H1 (cell line): ENCODE measurements at regions not wholly inside any gene's neighbourhood (a gene's known extent, or its start where the extent isn't known, plus 50 kb on each side); places are given as distances from the start of the nearest gene placed in this dataset.

Source experiments
- CTCF ChIA-PET: fragments of 300-600 bp; sonication (Branson Sonifier 250); formaldehyde crosslinking; loops from one replicate; lab custom pipeline; 2021; ENCODE audit not compliant: partially characterized antibody; lab: Charles Lee
- POLR2A ChIA-PET: fragments of 300-600 bp; sonication (Branson Sonifier 250); formaldehyde crosslinking; loops from one replicate; lab custom pipeline; 2021; ENCODE audit warnings: inconsistent platforms; ENCODE audit not compliant: partially characterized antibody; lab: Charles Lee
- DNase-seq, 2 experiments: peaks; one replicate each; pipeline versions ENCODE4 v3.0.0 to v3.0.0-alpha.2; 2010 to 2022; ENCODE audit warnings: low spot score in 2 of 2, low read depth in 1 of 2, mixed read lengths in 1 of 2
- FAIRE-seq: peaks from 2 replicates; lab custom pipeline; 2011; peaks lifted over from hg19 to GRCh38; lab: Jason Lieb, UNC
- H2AFZ ChIP-seq: 2 replicates; pipeline ENCODE4 v1.8.1; 2012; ENCODE audit warnings: low read length, inconsistent platforms
- H2AK5ac ChIP-seq: 2 replicates; pipeline ENCODE4 v1.6.1; 2013; ENCODE audit warnings: low read depth, low read length
- H2BK120ac ChIP-seq: replicated peaks from 2 replicates; pipeline ENCODE3; 2013; ENCODE audit warnings: low read depth, low read length, inconsistent platforms
- H2BK12ac ChIP-seq: 2 replicates; pipeline ENCODE4 v1.6.1; 2013; ENCODE audit warnings: low read depth, low read length
- H2BK15ac ChIP-seq: 2 replicates; pipeline ENCODE4 v1.6.1; 2013; ENCODE audit warnings: low read length
- H2BK20ac ChIP-seq: 2 replicates; pipeline ENCODE4 v1.6.1; 2013; ENCODE audit warnings: low read length
- H2BK5ac ChIP-seq: 2 replicates; pipeline ENCODE4 v1.6.1; 2013; ENCODE audit warnings: low read depth, low read length
- H3K14ac ChIP-seq: 2 replicates; pipeline ENCODE4 v1.6.1; 2013; ENCODE audit warnings: inconsistent platforms; ENCODE audit not compliant: insufficient read length
- H3K18ac ChIP-seq: 2 replicates; pipeline ENCODE4 v1.6.1; 2013; ENCODE audit warnings: low read length; ENCODE audit errors: extremely low read depth
- H3K23ac ChIP-seq: 2 replicates; pipeline ENCODE4 v1.6.1; 2013; ENCODE audit warnings: inconsistent platforms; ENCODE audit not compliant: insufficient read length
- H3K23me2 ChIP-seq: 2 replicates; pipeline ENCODE4 v1.6.1; 2013; ENCODE audit warnings: low read depth, low read length
- H3K27ac ChIP-seq: 2 replicates; pipeline ENCODE4 v1.6.1; 2011; ENCODE audit warnings: low read depth, low read length, inconsistent platforms
- H3K27me3 ChIP-seq, 4 experiments: replicated peaks in 1 of 4; 1 replicate in 1 of 4; 2 replicates in 3 of 4; pipeline versions ENCODE4 v1.6.1 to v1.8.1; 2011 to 2013; ENCODE audit warnings: low read length in 3 of 4, mild to moderate bottlenecking in 3 of 4, inconsistent platforms in 2 of 4, mixed read lengths in 2 of 4, moderate library complexity in 1 of 4; ENCODE audit not compliant: control insufficient read depth in 3 of 4, insufficient read depth in 3 of 4; ENCODE audit errors: extremely low read depth in 1 of 4
- H3K36me3 ChIP-seq, 4 experiments: 2 replicates each; pipeline versions ENCODE4 v1.6.1 to v1.8.1; 2011 to 2013; ENCODE audit warnings: mild to moderate bottlenecking in 4 of 4, low read length in 3 of 4, moderate library complexity in 2 of 4, control low read depth in 1 of 4, inconsistent platforms in 1 of 4; ENCODE audit not compliant: insufficient read depth in 4 of 4, control insufficient read depth in 2 of 4
- H3K4ac ChIP-seq: replicated peaks from 2 replicates; pipeline ENCODE3; 2013; ENCODE audit warnings: low read length, low read depth, mixed read lengths, inconsistent platforms; ENCODE audit not compliant: insufficient read length
- H3K4me1 ChIP-seq, 4 experiments: replicated peaks in 1 of 4; 1 replicate in 1 of 4; 2 replicates in 3 of 4; pipeline versions ENCODE4 v1.6.1 to v1.8.1; 2011 to 2013; ENCODE audit warnings: low read length in 3 of 4, inconsistent platforms in 2 of 4, mixed read lengths in 1 of 4; ENCODE audit not compliant: insufficient read depth in 4 of 4, control insufficient read depth in 3 of 4
- H3K4me2 ChIP-seq, 2 experiments: 2 replicates each; pipeline versions ENCODE4 v1.6.1 to v1.8.1; 2011 to 2013; ENCODE audit warnings: low read depth in 2 of 2, low read length in 2 of 2, control low read depth in 1 of 2, inconsistent platforms in 1 of 2, mild to moderate bottlenecking in 1 of 2; ENCODE audit not compliant: insufficient read depth in 1 of 2
- H3K4me3 ChIP-seq, 4 experiments: fragments of 200-600, 300-600 bp in 1 of 4; sonication (generic), shearing (Covaris generic), sonication (Bioruptor Twin) in 1 of 4; 2 replicates each; pipeline versions ENCODE4 v1.5.1 to v1.8.1; 2011 to 2016; ENCODE audit warnings: low read length in 4 of 4, low read depth in 3 of 4, control low read depth in 2 of 4, inconsistent platforms in 2 of 4, mild to moderate bottlenecking in 2 of 4, mixed read lengths in 1 of 4, moderate library complexity in 1 of 4; ENCODE audit not compliant: insufficient read depth in 2 of 4; ENCODE audit errors: extremely low read depth in 1 of 4
- H3K56ac ChIP-seq: replicated peaks from 2 replicates; pipeline ENCODE3; 2013; ENCODE audit warnings: low read depth, mild to moderate bottlenecking, mixed read lengths, low read length, inconsistent platforms; ENCODE audit not compliant: insufficient read length
- H3K79me1 ChIP-seq: 2 replicates; pipeline ENCODE4 v1.6.1; 2013; ENCODE audit warnings: low read depth, low read length, control low read depth
- H3K79me2 ChIP-seq, 2 experiments: 2 replicates each; pipeline versions ENCODE4 v1.6.1 to v1.8.1; 2012 to 2013; ENCODE audit warnings: low read length in 2 of 2, mild to moderate bottlenecking in 2 of 2, inconsistent platforms in 1 of 2; ENCODE audit not compliant: insufficient read depth in 2 of 2, control insufficient read depth in 1 of 2
- H3K9ac ChIP-seq, 4 experiments: replicated peaks in 1 of 4; 1 replicate in 1 of 4; 2 replicates in 3 of 4; pipeline versions ENCODE4 v1.6.1 to v1.8.1; 2011 to 2013; ENCODE audit warnings: low read depth in 3 of 4, low read length in 3 of 4, control low read depth in 2 of 4, mild to moderate bottlenecking in 2 of 4, moderate library complexity in 2 of 4, inconsistent platforms in 1 of 4; ENCODE audit errors: extremely low read depth in 1 of 4
- H3K9me3 ChIP-seq, 2 experiments: 2 replicates each; pipeline versions ENCODE4 v1.6.1 to v1.8.1; 2012 to 2013; ENCODE audit warnings: mild to moderate bottlenecking in 2 of 2, moderate library complexity in 2 of 2, control low read depth in 1 of 2, inconsistent platforms in 1 of 2, low read depth in 1 of 2, low read length in 1 of 2, mixed read lengths in 1 of 2; ENCODE audit not compliant: insufficient read depth in 2 of 2
- H4K20me1 ChIP-seq, 2 experiments: replicated peaks in 1 of 2; 2 replicates each; pipeline versions ENCODE3 to v1.8.1; 2011 to 2013; ENCODE audit warnings: inconsistent platforms in 2 of 2, low read length in 2 of 2, mild to moderate bottlenecking in 1 of 2; ENCODE audit not compliant: insufficient read depth in 2 of 2, control insufficient read depth in 1 of 2
- H4K5ac ChIP-seq: 2 replicates; pipeline ENCODE4 v1.6.1; 2013; ENCODE audit warnings: low read length, low read depth, mixed read lengths, inconsistent platforms; ENCODE audit not compliant: insufficient read length
- H4K8ac ChIP-seq: 2 replicates; pipeline ENCODE4 v1.8.0; 2013; ENCODE audit warnings: mild to moderate bottlenecking, moderate library complexity, low read length, inconsistent platforms; ENCODE audit not compliant: insufficient read depth; ENCODE audit errors: extremely low read depth
- H4K91ac ChIP-seq: replicated peaks from 2 replicates; pipeline ENCODE3; 2013; ENCODE audit warnings: low read length, mixed read lengths, inconsistent platforms; ENCODE audit not compliant: insufficient read length
- BCL11A ChIP-seq, 2 experiments: IDR thresholded peaks; one replicate each; pipeline ENCODE4 v1.6.1; 2011; ENCODE audit warnings: low read depth in 2 of 2, low read length in 2 of 2, mild to moderate bottlenecking in 2 of 2
- KDM4A ChIP-seq: IDR thresholded peaks from one replicate; pipeline ENCODE4 v1.7.1; 2012; ENCODE audit warnings: low read depth, mild to moderate bottlenecking, moderate library complexity, low read length, inconsistent platforms; ENCODE audit not compliant: severe bottlenecking
- PHF8 ChIP-seq: fragments of 200-600 bp; sonication (generic); conservative IDR thresholded peaks from 2 replicates; pipeline ENCODE4 v1.7.1; 2012; ENCODE audit warnings: low read depth, mild to moderate bottlenecking, inconsistent platforms, low read length, moderate library complexity
- POLR2AphosphoS5 ChIP-seq: IDR thresholded peaks from 2 replicates; pipeline ENCODE4 v1.6.1; 2011; ENCODE audit warnings: low read depth, low read length
- TBP ChIP-seq: IDR thresholded peaks from 2 replicates; pipeline ENCODE4 v1.6.1; 2011; ENCODE audit warnings: low read depth, low read length, improper control_type of control experiment
- YY1 ChIP-seq: IDR thresholded peaks from 2 replicates; pipeline ENCODE4 v1.6.1; 2011; ENCODE audit warnings: low read depth, mild to moderate bottlenecking, low read length
- WGBS, 2 experiments: shearing (Covaris generic) in 1 of 2; methylation state at CpG; one replicate each; pipeline versions ENCODE4 v1.1.6 to v1.1.7; 2013 to 2015; ENCODE audit warnings: low lambda C conversion rate in 2 of 2, mixed read lengths in 2 of 2, inconsistent platforms in 1 of 2, low coverage in 1 of 2, missing lambda C conversion rate in 1 of 2; ENCODE audit not compliant: insufficient replicate concordance in 2 of 2, insufficient coverage in 1 of 2, insufficient read length in 1 of 2; ENCODE audit errors: extremely low coverage in 1 of 2, missing lambda C conversion rate in 1 of 2; 5-methylcytosine and 5-hydroxymethylcytosine counted together
- TF ChIP-seq, protein P1 (sequence below): IDR thresholded peaks from 2 replicates; pipeline ENCODE4 v1.6.1; 2011; ENCODE audit warnings: low read depth, mild to moderate bottlenecking, low read length; ENCODE audit not compliant: insufficient read depth
- TF ChIP-seq, protein P2 (sequence below): IDR thresholded peaks from 2 replicates; pipeline ENCODE4 v1.6.1; 2011; ENCODE audit warnings: low read length, improper control_type of control experiment

DNA sequence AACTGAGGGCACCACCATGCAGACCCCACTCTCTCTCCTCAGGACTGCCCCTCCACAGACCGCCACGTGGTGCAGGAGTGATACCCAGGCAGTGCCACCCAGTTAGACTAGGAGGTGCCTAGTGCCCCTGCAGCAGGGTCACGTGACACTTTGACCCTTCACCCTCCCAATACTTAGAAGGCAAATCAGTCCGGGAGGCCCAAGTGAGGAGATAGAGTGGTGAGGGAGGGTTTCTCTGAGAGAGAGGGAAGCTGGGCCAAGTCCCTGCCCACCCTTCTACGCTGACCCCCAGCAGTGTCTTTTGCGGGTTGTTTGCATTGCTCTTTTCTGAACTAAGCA, 84.6 kb downstream of the BUD13 start:
- Histone ChIP-seq H3K4me2 (peak overlapping the region; percentile 79 to 84), H2AK5ac (peak overlapping the region; percentile 32; the same call in 1 of the 2 replicates), H3K36me3 (no peaks in the 10 kb centered on the region), H4K8ac (0 out of 2 replicates have a peak overlapping the region, but pooled peaks have one; percentile 90), H3K18ac (peak overlapping the region; percentile 99), H3K14ac (no peak overlapping the region), H3K4me3 (peak overlapping the region in 1 of 4 experiments; percentile 10; a peak in 1 of 8 replicates), H3K56ac (no peak overlapping the region), H3K4ac (no peak overlapping the region), H2BK120ac (peak overlapping the region; percentile 75), H3K79me1 (no peaks in the 10 kb centered on the region), H4K91ac (peak overlapping the region; percentile 98), H2AFZ (peak overlapping the region; percentile 90), H2BK20ac (peak overlapping the region; percentile 98; the same call in 1 of the 2 replicates), H4K20me1 (no peaks in the 10 kb centered on the region), H3K79me2 (no peaks in the 10 kb centered on the region), H3K4me1 (peaks cover 10 to 21% (median 17%) of the 10 kb centered on the region in 4 experiments), H3K27me3 (no peaks in the 10 kb centered on the region; a peak in 1 of 7 replicates), H2BK15ac (peak overlapping the region; percentile 76; the same call in 1 of the 2 replicates), H3K23ac (no peak overlapping the region), H3K9ac (no peak overlapping the region), H3K9me3 (0 out of 4 replicates have a peak, but pooled peaks cover 0 to 3% of the 10 kb centered on the region in 2 experiments), H3K27ac (peak overlapping the region; percentile 85), H2BK12ac (peak overlapping the region; percentile 100), H4K5ac (peak overlapping the region; percentile 61), H2BK5ac (peak overlapping the region; percentile 100), H3K23me2 (peaks cover 5% of the 10 kb centered on the region)
- no peak for FAIRE-seq
- WGBS, 2 experiments = 52% methylated on average over 5 of the region's 6 CpGs; no CpG with 5 or more reads in 1 of the 2 experiments
- POLR2A ChIA-PET = interaction anchor here (0.6 to 1.9 kb wide), 6 partner anchors 9 to 177 kb away, joined by 3 to 7 read pairs (median 4); no protein-coding TSS in a partner anchor
- TF ChIP-seq PHF8 (no peak), KDM4A (no peak), BCL11A (IDR thresholded peaks at IDR 0.05; ENCODE audit: low read depth in 2 of 2, low read length in 2 of 2) (no peak), POLR2AphosphoS5 (0 out of 2 replicates have a peak, but pooled peaks have one; percentile 11), YY1 (no peak), TBP (no peak)
- TF ChIP-seq, protein P1, sequence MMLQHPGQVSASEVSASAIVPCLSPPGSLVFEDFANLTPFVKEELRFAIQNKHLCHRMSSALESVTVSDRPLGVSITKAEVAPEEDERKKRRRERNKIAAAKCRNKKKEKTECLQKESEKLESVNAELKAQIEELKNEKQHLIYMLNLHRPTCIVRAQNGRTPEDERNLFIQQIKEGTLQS = 0 out of 2 replicates have a peak, but pooled peaks have one; percentile 4
- TF ChIP-seq, protein P2, sequence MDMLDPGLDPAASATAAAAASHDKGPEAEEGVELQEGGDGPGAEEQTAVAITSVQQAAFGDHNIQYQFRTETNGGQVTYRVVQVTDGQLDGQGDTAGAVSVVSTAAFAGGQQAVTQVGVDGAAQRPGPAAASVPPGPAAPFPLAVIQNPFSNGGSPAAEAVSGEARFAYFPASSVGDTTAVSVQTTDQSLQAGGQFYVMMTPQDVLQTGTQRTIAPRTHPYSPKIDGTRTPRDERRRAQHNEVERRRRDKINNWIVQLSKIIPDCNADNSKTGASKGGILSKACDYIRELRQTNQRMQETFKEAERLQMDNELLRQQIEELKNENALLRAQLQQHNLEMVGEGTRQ = peak; percentile 67
- CTCF ChIA-PET = interaction anchor here (1.3 to 3.8 kb wide), 6 partner anchors 8 to 174 kb away, joined by 3 to 22 read pairs (median 8); no protein-coding TSS in a partner anchor
- DNase-seq = no peak
